BLaER1 (cell line): ENCODE measurements at regions not wholly inside any gene's neighbourhood (a gene's known extent, or its start where the extent isn't known, plus 50 kb on each side); places are given as distances from the start of the nearest gene placed in this dataset.
A peak's percentile ranks its signal among the peaks of the same experiment; 100 is the strongest.

Experiments
- H3K27ac ChIP-seq: shearing (Covaris generic); formaldehyde crosslinking; 2 replicates; pipeline ENCODE4 v1.8.1; 2022
- H3K27me3 ChIP-seq: shearing (Covaris generic); formaldehyde crosslinking; 2 replicates; pipeline ENCODE4 v1.8.1; 2022
- H3K36me3 ChIP-seq: shearing (Covaris generic); formaldehyde crosslinking; 2 replicates; pipeline ENCODE4 v1.8.1; 2022
- H3K4me1 ChIP-seq: shearing (Covaris generic); formaldehyde crosslinking; 2 replicates; pipeline ENCODE4 v1.8.1; 2022
- H3K4me2 ChIP-seq: shearing (Covaris generic); formaldehyde crosslinking; 2 replicates; pipeline ENCODE4 v1.8.1; 2022
- H3K4me3 ChIP-seq: shearing (Covaris generic); formaldehyde crosslinking; 2 replicates; pipeline ENCODE4 v1.8.1; 2022
- H3K9ac ChIP-seq: shearing (Covaris generic); formaldehyde crosslinking; 2 replicates; pipeline ENCODE4 v1.8.1; 2022
- H3K9me3 ChIP-seq: shearing (Covaris generic); formaldehyde crosslinking; 2 replicates; pipeline ENCODE4 v1.8.1; 2022
- H4K20me1 ChIP-seq: shearing (Covaris generic); formaldehyde crosslinking; 2 replicates; pipeline ENCODE4 v1.8.1; 2022
- Cebpa-rat ChIP-seq: shearing (Covaris generic); IDR thresholded peaks from 2 replicates; pipeline ENCODE4 v1.8.1; 2022

GRCh38 chr1:82934074-82934473 lies 1064.9 kb downstream of the TTLL7 start:
- H3K36me3 ChIP-seq: no peaks in the 10 kb centered on the region
- H3K4me1 ChIP-seq: peaks cover 6% of the 10 kb centered on the region
- TF ChIP-seq Cebpa-rat: no peak
- H3K27me3 ChIP-seq: no peaks in the 10 kb centered on the region
- no peaks in the 10 kb centered on the region for H3K9me3 ChIP-seq
- no peaks in the 10 kb centered on the region for H4K20me1 ChIP-seq
- H3K4me3 ChIP-seq: no peak overlapping the region
- H3K27ac ChIP-seq: no peak overlapping the region
- H3K9ac ChIP-seq: no peak overlapping the region
- no peak overlapping the region for H3K4me2 ChIP-seq

- H3K27me3 ChIP-seq: no peaks in the 10 kb centered on the region
- H3K9ac ChIP-seq: no peak overlapping the region
- peaks cover 6% of the 10 kb centered on the region for H3K4me1 ChIP-seq
- no peaks in the 10 kb centered on the region for H4K20me1 ChIP-seq
- no peaks in the 10 kb centered on the region for H3K9me3 ChIP-seq
- H3K36me3 ChIP-seq: no peaks in the 10 kb centered on the region
- no peak overlapping the region for H3K4me3 ChIP-seq
- TF ChIP-seq Cebpa-rat: no peak
- H3K27ac ChIP-seq: no peak overlapping the region
- H3K4me2 ChIP-seq: no peak overlapping the region
Observed at GRCh38 chr1:82932727-82933126, 1066.2 kb downstream of the TTLL7 start.

GRCh38 chr1:82932207-82932606 lies 1066.7 kb downstream of the TTLL7 start:
- TF ChIP-seq Cebpa-rat: no peak
- Histone ChIP-seq H4K20me1 (no peaks in the 10 kb centered on the region), H3K4me1 (peaks cover 6% of the 10 kb centered on the region), H3K4me2 (no peak overlapping the region), H3K9me3 (no peaks in the 10 kb centered on the region), H3K4me3 (no peak overlapping the region), H3K9ac (no peak overlapping the region), H3K27ac (no peak overlapping the region), H3K36me3 (no peaks in the 10 kb centered on the region), H3K27me3 (no peaks in the 10 kb centered on the region)

- Histone ChIP-seq H3K4me2 (peak overlapping the region; percentile 37), H3K27me3 (no peaks in the 10 kb centered on the region), H3K9me3 (no peaks in the 10 kb centered on the region), H3K27ac (no peak overlapping the region), H4K20me1 (no peaks in the 10 kb centered on the region), H3K4me1 (peaks cover 6% of the 10 kb centered on the region), H3K9ac (no peak overlapping the region), H3K4me3 (no peak overlapping the region), H3K36me3 (no peaks in the 10 kb centered on the region)
- no peak for TF ChIP-seq Cebpa-rat
Observed at GRCh38 chr1:82931006-82931405, 1067.9 kb downstream of the TTLL7 start.

- no peak for TF ChIP-seq Cebpa-rat
- Histone ChIP-seq H3K9ac (no peak overlapping the region), H3K4me3 (no peak overlapping the region), H3K27ac (no peak overlapping the region), H3K4me1 (peaks cover 6% of the 10 kb centered on the region), H3K4me2 (no peak overlapping the region), H3K36me3 (no peaks in the 10 kb centered on the region), H3K9me3 (no peaks in the 10 kb centered on the region), H3K27me3 (no peaks in the 10 kb centered on the region), H4K20me1 (no peaks in the 10 kb centered on the region)
Observed at GRCh38 chr1:82927753-82928152, 1071.2 kb downstream of the TTLL7 start.

- H3K9me3 ChIP-seq: no peaks in the 10 kb centered on the region
- no peak overlapping the region for H3K4me3 ChIP-seq
- no peak for TF ChIP-seq Cebpa-rat
- no peaks in the 10 kb centered on the region for H4K20me1 ChIP-seq
- no peak overlapping the region for H3K27ac ChIP-seq
- H3K9ac ChIP-seq: no peak overlapping the region
- H3K4me2 ChIP-seq: no peak overlapping the region
- H3K4me1 ChIP-seq: no peaks in the 10 kb centered on the region
- H3K27me3 ChIP-seq: no peaks in the 10 kb centered on the region
- no peaks in the 10 kb centered on the region for H3K36me3 ChIP-seq
Observed at GRCh38 chr1:82924666-82925065, 1074.3 kb downstream of the TTLL7 start.

GRCh38 chr1:82923931-82924330 lies 1075.0 kb downstream of the TTLL7 start:
- no peaks in the 10 kb centered on the region for H4K20me1 ChIP-seq
- H3K9ac ChIP-seq: no peak overlapping the region
- H3K4me1 ChIP-seq: no peaks in the 10 kb centered on the region
- no peak overlapping the region for H3K4me2 ChIP-seq
- H3K27ac ChIP-seq: no peak overlapping the region
- no peak overlapping the region for H3K4me3 ChIP-seq
- H3K36me3 ChIP-seq: no peaks in the 10 kb centered on the region
- no peaks in the 10 kb centered on the region for H3K27me3 ChIP-seq
- no peaks in the 10 kb centered on the region for H3K9me3 ChIP-seq
- TF ChIP-seq Cebpa-rat: no peak

- H3K4me1 ChIP-seq: no peaks in the 10 kb centered on the region
- no peaks in the 10 kb centered on the region for H4K20me1 ChIP-seq
- TF ChIP-seq Cebpa-rat: no peak
- no peak overlapping the region for H3K4me3 ChIP-seq
- H3K27me3 ChIP-seq: no peaks in the 10 kb centered on the region
- no peak overlapping the region for H3K27ac ChIP-seq
- no peaks in the 10 kb centered on the region for H3K9me3 ChIP-seq
- no peak overlapping the region for H3K4me2 ChIP-seq
- no peak overlapping the region for H3K9ac ChIP-seq
- H3K36me3 ChIP-seq: no peaks in the 10 kb centered on the region
Observed at GRCh38 chr1:82921759-82922158, 1077.2 kb downstream of the TTLL7 start.

GRCh38 chr1:82920418-82921248 lies 1078.3 kb downstream of the TTLL7 start:
- H4K20me1 ChIP-seq: no peaks in the 10 kb centered on the region
- no peak overlapping the region for H3K9ac ChIP-seq
- no peak overlapping the region for H3K4me3 ChIP-seq
- no peaks in the 10 kb centered on the region for H3K9me3 ChIP-seq
- H3K4me1 ChIP-seq: no peaks in the 10 kb centered on the region
- H3K27ac ChIP-seq: no peak overlapping the region
- H3K36me3 ChIP-seq: no peaks in the 10 kb centered on the region
- H3K4me2 ChIP-seq: no peak overlapping the region
- no peaks in the 10 kb centered on the region for H3K27me3 ChIP-seq
- no peak for TF ChIP-seq Cebpa-rat

GRCh38 chr1:82919837-82920236 lies 1079.1 kb downstream of the TTLL7 start:
- H3K36me3 ChIP-seq: no peaks in the 10 kb centered on the region
- H3K9ac ChIP-seq: no peak overlapping the region
- H3K27ac ChIP-seq: no peak overlapping the region
- no peak for TF ChIP-seq Cebpa-rat
- no peak overlapping the region for H3K4me2 ChIP-seq
- no peaks in the 10 kb centered on the region for H3K9me3 ChIP-seq
- H3K27me3 ChIP-seq: no peaks in the 10 kb centered on the region
- no peaks in the 10 kb centered on the region for H4K20me1 ChIP-seq
- no peak overlapping the region for H3K4me3 ChIP-seq
- no peaks in the 10 kb centered on the region for H3K4me1 ChIP-seq

GRCh38 chr1:82907313-82907712 lies 1091.6 kb downstream of the TTLL7 start:
- Histone ChIP-seq H3K9ac (no peak overlapping the region), H3K9me3 (no peaks in the 10 kb centered on the region), H3K27ac (no peak overlapping the region), H3K4me1 (no peaks in the 10 kb centered on the region), H4K20me1 (no peaks in the 10 kb centered on the region), H3K36me3 (no peaks in the 10 kb centered on the region), H3K27me3 (no peaks in the 10 kb centered on the region), H3K4me3 (no peak overlapping the region), H3K4me2 (no peak overlapping the region)
- no peak for TF ChIP-seq Cebpa-rat
